ENCODE measurements at regions not wholly inside any gene's neighbourhood (a gene's known extent, or its start where the extent isn't known, plus 50 kb on each side); places are given as distances from the start of the nearest gene placed in this dataset.

GRCh38 chr5:90279091-90279490, 130.5 kb downstream of the CETN3 start:
- FAIRE-seq (no peak), DNase-seq (ENCODE audit: low read depth) (peak; percentile 50)
- no peaks in the 10 kb centered on the region for H3K27me3 ChIP-seq (ENCODE audit: insufficient read depth, low read length)
- Mint-ChIP-seq H3K36me3 (ENCODE audit: low read depth, unreplicated experiment) (no peaks in the 10 kb centered on the region), H3K4me3 (ENCODE audit: unreplicated experiment) (no peak overlapping the region), H3K4me1 (ENCODE audit: low read depth, unreplicated experiment) (no peaks in the 10 kb centered on the region), H3K9me3 (ENCODE audit: unreplicated experiment) (no peaks in the 10 kb centered on the region), H3K27ac (ENCODE audit: unreplicated experiment) (no peak overlapping the region), H3K27me3 (ENCODE audit: low read depth, unreplicated experiment) (peaks cover 1% of the 10 kb centered on the region)
- no peaks in the 10 kb centered on the region for H3K4me1 ChIP-seq (ENCODE audit: insufficient read depth, low read length)
- no peaks in the 10 kb centered on the region for H3K36me3 ChIP-seq (ENCODE audit: insufficient read depth, low read length)
- no peak overlapping the region for H2AFZ ChIP-seq (ENCODE audit: low read depth, low read length)
- no peak overlapping the region for H3K27ac ChIP-seq (ENCODE audit: low read depth, low read length)
- no peak overlapping the region for H3K4me2 ChIP-seq (ENCODE audit: low read length)
- H3K9ac ChIP-seq (ENCODE audit: low read length) = no peak overlapping the region
- H3K79me2 ChIP-seq (ENCODE audit: insufficient read depth, low read length) = no peaks in the 10 kb centered on the region
- H4K20me1 ChIP-seq (ENCODE audit: insufficient read depth, low read length) = no peaks in the 10 kb centered on the region
- H3K9me3 ChIP-seq (ENCODE audit: insufficient read depth, low read depth, low read length) = no peaks in the 10 kb centered on the region
- TF ChIP-seq, protein P1, sequence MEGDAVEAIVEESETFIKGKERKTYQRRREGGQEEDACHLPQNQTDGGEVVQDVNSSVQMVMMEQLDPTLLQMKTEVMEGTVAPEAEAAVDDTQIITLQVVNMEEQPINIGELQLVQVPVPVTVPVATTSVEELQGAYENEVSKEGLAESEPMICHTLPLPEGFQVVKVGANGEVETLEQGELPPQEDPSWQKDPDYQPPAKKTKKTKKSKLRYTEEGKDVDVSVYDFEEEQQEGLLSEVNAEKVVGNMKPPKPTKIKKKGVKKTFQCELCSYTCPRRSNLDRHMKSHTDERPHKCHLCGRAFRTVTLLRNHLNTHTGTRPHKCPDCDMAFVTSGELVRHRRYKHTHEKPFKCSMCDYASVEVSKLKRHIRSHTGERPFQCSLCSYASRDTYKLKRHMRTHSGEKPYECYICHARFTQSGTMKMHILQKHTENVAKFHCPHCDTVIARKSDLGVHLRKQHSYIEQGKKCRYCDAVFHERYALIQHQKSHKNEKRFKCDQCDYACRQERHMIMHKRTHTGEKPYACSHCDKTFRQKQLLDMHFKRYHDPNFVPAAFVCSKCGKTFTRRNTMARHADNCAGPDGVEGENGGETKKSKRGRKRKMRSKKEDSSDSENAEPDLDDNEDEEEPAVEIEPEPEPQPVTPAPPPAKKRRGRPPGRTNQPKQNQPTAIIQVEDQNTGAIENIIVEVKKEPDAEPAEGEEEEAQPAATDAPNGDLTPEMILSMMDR (IDR thresholded peaks at IDR 0.05; ENCODE audit: insufficient read depth, low read depth, low read length) = no peak
- TF ChIP-seq EZH2 (IDR thresholded peaks at IDR 0.05; ENCODE audit: insufficient read depth, low read length) = no peak
- H3K4me3 ChIP-seq (ENCODE audit: insufficient read depth, low read depth, low read length) = no peak overlapping the region

DNA sequence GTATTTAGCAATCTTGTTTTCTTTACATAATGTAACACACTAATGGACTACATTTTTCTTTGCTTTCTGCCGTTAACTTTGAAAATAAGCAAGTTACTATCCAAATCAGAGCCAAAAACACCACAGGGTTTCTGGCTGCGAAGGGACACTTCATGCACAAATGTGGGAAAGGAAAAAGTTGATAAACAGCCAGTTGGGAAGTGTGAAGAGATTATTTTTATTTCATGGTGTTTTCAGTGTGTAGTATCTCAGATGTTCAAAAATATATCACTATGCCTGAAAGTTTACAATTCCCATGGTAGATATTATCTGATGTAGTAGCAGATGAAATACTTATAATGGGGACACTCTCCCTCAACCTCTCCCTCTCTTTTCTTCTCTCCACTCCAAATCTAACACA, 135.3 kb downstream of the CETN3 start:
- Mint-ChIP-seq H3K4me3 (ENCODE audit: unreplicated experiment) (no peak overlapping the region), H3K27me3 (ENCODE audit: low read depth, unreplicated experiment) (no peaks in the 10 kb centered on the region), H3K36me3 (ENCODE audit: low read depth, unreplicated experiment) (no peaks in the 10 kb centered on the region), H3K9me3 (ENCODE audit: unreplicated experiment) (no peaks in the 10 kb centered on the region), H3K27ac (ENCODE audit: unreplicated experiment) (no peak overlapping the region), H3K4me1 (ENCODE audit: low read depth, unreplicated experiment) (no peaks in the 10 kb centered on the region)
- Histone ChIP-seq H2AFZ (ENCODE audit: low read depth, low read length) (no peak overlapping the region), H4K20me1 (ENCODE audit: insufficient read depth, low read length) (no peaks in the 10 kb centered on the region), H3K4me3 (ENCODE audit: insufficient read depth, low read depth, low read length) (no peak overlapping the region), H3K36me3 (ENCODE audit: insufficient read depth, low read length) (no peaks in the 10 kb centered on the region), H3K4me1 (ENCODE audit: insufficient read depth, low read length) (no peaks in the 10 kb centered on the region), H3K79me2 (ENCODE audit: insufficient read depth, low read length) (no peaks in the 10 kb centered on the region), H3K27me3 (ENCODE audit: insufficient read depth, low read length) (no peaks in the 10 kb centered on the region), H3K9me3 (ENCODE audit: insufficient read depth, low read depth, low read length) (no peaks in the 10 kb centered on the region), H3K9ac (ENCODE audit: low read length) (no peak overlapping the region), H3K27ac (ENCODE audit: low read depth, low read length) (no peak overlapping the region), H3K4me2 (ENCODE audit: low read length) (no peak overlapping the region)
- TF ChIP-seq, protein P1 (IDR thresholded peaks at IDR 0.05; ENCODE audit: insufficient read depth, low read depth, low read length) = no peak
- TF ChIP-seq EZH2 (IDR thresholded peaks at IDR 0.05; ENCODE audit: insufficient read depth, low read length) = no peak
- FAIRE-seq (no peak), DNase-seq (ENCODE audit: low read depth) (no peak)

- Mint-ChIP-seq H3K36me3 (ENCODE audit: low read depth, unreplicated experiment) (no peaks in the 10 kb centered on the region), H3K4me1 (ENCODE audit: low read depth, unreplicated experiment) (peaks cover 9% of the 10 kb centered on the region), H3K9me3 (ENCODE audit: unreplicated experiment) (no peaks in the 10 kb centered on the region), H3K27me3 (ENCODE audit: low read depth, unreplicated experiment) (no peaks in the 10 kb centered on the region), H3K27ac (ENCODE audit: unreplicated experiment) (no peak overlapping the region), H3K4me3 (ENCODE audit: unreplicated experiment) (no peak overlapping the region)
- no peak for TF ChIP-seq EZH2 (IDR thresholded peaks at IDR 0.05; ENCODE audit: insufficient read depth, low read length)
- TF ChIP-seq, protein P1 (IDR thresholded peaks at IDR 0.05; ENCODE audit: insufficient read depth, low read depth, low read length) = no peak
- H3K9me3 ChIP-seq (ENCODE audit: insufficient read depth, low read depth, low read length) = no peaks in the 10 kb centered on the region
- H3K36me3 ChIP-seq (ENCODE audit: insufficient read depth, low read length) = no peaks in the 10 kb centered on the region
- no peak overlapping the region for H3K9ac ChIP-seq (ENCODE audit: low read length)
- DNase-seq (ENCODE audit: low read depth) (no peak), FAIRE-seq (no peak)
- H3K79me2 ChIP-seq (ENCODE audit: insufficient read depth, low read length) = no peaks in the 10 kb centered on the region
- H4K20me1 ChIP-seq (ENCODE audit: insufficient read depth, low read length) = no peaks in the 10 kb centered on the region
- H3K4me2 ChIP-seq (ENCODE audit: low read length) = no peak overlapping the region
- H3K4me3 ChIP-seq (ENCODE audit: insufficient read depth, low read depth, low read length) = no peak overlapping the region
- no peak overlapping the region for H3K27ac ChIP-seq (ENCODE audit: low read depth, low read length)
- H3K27me3 ChIP-seq (ENCODE audit: insufficient read depth, low read length) = no peaks in the 10 kb centered on the region
- peaks cover 3% of the 10 kb centered on the region for H3K4me1 ChIP-seq (ENCODE audit: insufficient read depth, low read length)
- H2AFZ ChIP-seq (ENCODE audit: low read depth, low read length) = no peak overlapping the region
These were observed 141.9 kb downstream of the CETN3 start for GRCh38 chr5:90267646-90268045.
